GM20000 (cell line): ENCODE measurements at regions not wholly inside any gene's neighbourhood (a gene's known extent, or its start where the extent isn't known, plus 50 kb on each side); places are given as distances from the start of the nearest gene placed in this dataset.

Experiments used
- DNase-seq: peaks from one replicate; pipeline ENCODE4 v3.0.0; 2012; ENCODE audit warnings: low spot score
- CTCF ChIP-seq: IDR thresholded peaks from 2 replicates; pipeline ENCODE4 v1.5.1; 2012; ENCODE audit warnings: mild to moderate bottlenecking, control low read depth; ENCODE audit errors: extremely low read depth, missing control alignments

- no peak for DNase-seq
- TF ChIP-seq CTCF, result no peak
Measured at GRCh38 chr11:115670538-115671205, 166.5 kb upstream of the CADM1 start.

- DNase-seq, result no peak
- no peak for TF ChIP-seq CTCF
Measured at GRCh38 chr11:115665958-115666357, 161.7 kb upstream of the CADM1 start.

GRCh38 chr11:115665175-115665821 is 161.1 kb upstream of the CADM1 start:
- TF ChIP-seq CTCF, result no peak
- no peak for DNase-seq

GRCh38 chr11:115664313-115664712 is 160.1 kb upstream of the CADM1 start:
- DNase-seq, result no peak
- TF ChIP-seq CTCF, result no peak

GRCh38 chr11:115663790-115664189 is 159.6 kb upstream of the CADM1 start:
- no peak for DNase-seq
- TF ChIP-seq CTCF, result no peak

GRCh38 chr11:115660030-115660805 is 156.0 kb upstream of the CADM1 start:
- no peak for DNase-seq
- TF ChIP-seq CTCF, result no peak
